Panc1 (cell line): ENCODE measurements at regions not wholly inside any gene's neighbourhood (a gene's known extent, or its start where the extent isn't known, plus 50 kb on each side); places are given as distances from the start of the nearest gene placed in this dataset.

Source experiments
- CTCF ChIP-seq: fragments of 450-650 bp; IDR thresholded peaks from 2 replicates; pipeline ENCODE4 v1.5.1; 2017; ENCODE audit warnings: mild to moderate bottlenecking
- POLR2AphosphoS5 ChIP-seq: IDR thresholded peaks from 2 replicates; pipeline ENCODE4 v1.6.1; 2012; ENCODE audit warnings: mild to moderate bottlenecking, low read depth, low read length, moderate library complexity
- TCF7L2 ChIP-seq: IDR thresholded peaks from 2 replicates; pipeline ENCODE4 v1.6.1; 2011; ENCODE audit warnings: mild to moderate bottlenecking, low read depth, low read length, inconsistent platforms

DNA sequence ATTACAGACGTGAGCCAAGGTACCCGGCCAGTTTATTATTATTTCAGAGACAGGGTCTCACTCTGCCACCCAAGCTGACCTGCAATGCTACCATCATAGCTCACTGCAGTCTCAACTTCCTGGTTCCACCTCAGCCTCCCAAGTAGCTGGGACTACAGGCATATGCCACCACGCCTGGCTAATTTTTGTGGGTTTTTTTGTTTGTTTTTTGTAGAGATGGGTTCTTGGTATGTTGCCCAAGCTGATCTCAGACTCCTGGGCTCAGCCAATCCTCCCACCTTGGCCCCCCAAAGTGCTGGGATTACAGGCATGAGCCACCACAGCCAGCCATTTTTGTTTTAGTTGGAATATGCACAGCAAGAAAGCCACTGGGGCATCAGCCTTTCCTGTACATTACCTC lies 115.7 kb downstream of the MRM1 start:
- TF ChIP-seq POLR2AphosphoS5: no peak
- no peak for TF ChIP-seq CTCF
- no peak for TF ChIP-seq TCF7L2
